HL-60 (cell line): ENCODE measurements at regions not wholly inside any gene's neighbourhood (a gene's known extent, or its start where the extent isn't known, plus 50 kb on each side); places are given as distances from the start of the nearest gene placed in this dataset.

Source experiments
- CTCF ChIP-seq: IDR thresholded peaks from one replicate; pipeline ENCODE4 v1.5.1; 2011; ENCODE audit warnings: low read length, control low read depth, inconsistent platforms; ENCODE audit not compliant: insufficient read depth
- POLR2AphosphoS5 ChIP-seq: IDR thresholded peaks from 2 replicates; pipeline ENCODE4 v1.6.1; 2012; ENCODE audit warnings: low read depth
- SPI1 ChIP-seq: IDR thresholded peaks from 2 replicates; pipeline ENCODE4 v1.6.1; 2012; ENCODE audit warnings: low read depth, mild to moderate bottlenecking, borderline replicate concordance
- TF ChIP-seq, protein P1 (sequence below): IDR thresholded peaks from 2 replicates; pipeline ENCODE4 v1.6.1; 2012; ENCODE audit warnings: low read depth; ENCODE audit not compliant: insufficient replicate concordance

DNA sequence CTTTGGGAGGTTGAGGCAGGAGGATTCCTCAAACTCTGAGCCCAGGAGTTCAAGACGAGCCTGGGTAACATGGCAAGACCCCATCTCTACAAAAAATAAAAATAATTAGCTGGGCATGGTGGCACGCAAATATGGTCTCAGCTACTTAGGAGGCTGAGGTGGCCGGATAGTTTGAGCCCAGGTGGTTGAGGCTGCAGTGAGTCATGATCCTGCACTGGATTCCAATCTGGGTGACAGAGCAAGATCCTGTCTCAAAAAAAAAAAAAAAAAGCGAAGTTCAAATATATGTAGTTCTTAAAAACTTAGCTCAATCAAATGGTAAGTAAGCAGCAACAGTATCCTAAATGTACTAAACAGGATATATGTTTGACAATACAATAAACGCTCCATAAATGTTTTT lies 85.5 kb upstream of the SSTR1 start:
- TF ChIP-seq CTCF, result no peak
- no peak for TF ChIP-seq POLR2AphosphoS5
- TF ChIP-seq, protein P1, sequence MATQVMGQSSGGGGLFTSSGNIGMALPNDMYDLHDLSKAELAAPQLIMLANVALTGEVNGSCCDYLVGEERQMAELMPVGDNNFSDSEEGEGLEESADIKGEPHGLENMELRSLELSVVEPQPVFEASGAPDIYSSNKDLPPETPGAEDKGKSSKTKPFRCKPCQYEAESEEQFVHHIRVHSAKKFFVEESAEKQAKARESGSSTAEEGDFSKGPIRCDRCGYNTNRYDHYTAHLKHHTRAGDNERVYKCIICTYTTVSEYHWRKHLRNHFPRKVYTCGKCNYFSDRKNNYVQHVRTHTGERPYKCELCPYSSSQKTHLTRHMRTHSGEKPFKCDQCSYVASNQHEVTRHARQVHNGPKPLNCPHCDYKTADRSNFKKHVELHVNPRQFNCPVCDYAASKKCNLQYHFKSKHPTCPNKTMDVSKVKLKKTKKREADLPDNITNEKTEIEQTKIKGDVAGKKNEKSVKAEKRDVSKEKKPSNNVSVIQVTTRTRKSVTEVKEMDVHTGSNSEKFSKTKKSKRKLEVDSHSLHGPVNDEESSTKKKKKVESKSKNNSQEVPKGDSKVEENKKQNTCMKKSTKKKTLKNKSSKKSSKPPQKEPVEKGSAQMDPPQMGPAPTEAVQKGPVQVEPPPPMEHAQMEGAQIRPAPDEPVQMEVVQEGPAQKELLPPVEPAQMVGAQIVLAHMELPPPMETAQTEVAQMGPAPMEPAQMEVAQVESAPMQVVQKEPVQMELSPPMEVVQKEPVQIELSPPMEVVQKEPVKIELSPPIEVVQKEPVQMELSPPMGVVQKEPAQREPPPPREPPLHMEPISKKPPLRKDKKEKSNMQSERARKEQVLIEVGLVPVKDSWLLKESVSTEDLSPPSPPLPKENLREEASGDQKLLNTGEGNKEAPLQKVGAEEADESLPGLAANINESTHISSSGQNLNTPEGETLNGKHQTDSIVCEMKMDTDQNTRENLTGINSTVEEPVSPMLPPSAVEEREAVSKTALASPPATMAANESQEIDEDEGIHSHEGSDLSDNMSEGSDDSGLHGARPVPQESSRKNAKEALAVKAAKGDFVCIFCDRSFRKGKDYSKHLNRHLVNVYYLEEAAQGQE, result no peak
- TF ChIP-seq SPI1, result no peak
